CD4-positive, alpha-beta memory T cell (primary cell): ENCODE measurements at regions not wholly inside any gene's neighbourhood (a gene's known extent, or its start where the extent isn't known, plus 50 kb on each side); places are given as distances from the start of the nearest gene placed in this dataset.
"Not testable (repeated sequence)": the region's sequence is repeated elsewhere in the genome, so short reads cannot be mapped to it uniquely, and the experiment has no call there.

Source experiments
- CTCF ChIA-PET: fragments of 350-600 bp; sonication (Branson Sonifier 250); formaldehyde crosslinking; loops from one replicate; lab custom pipeline; 2021; ENCODE audit warnings: inconsistent platforms; ENCODE audit not compliant: partially characterized antibody; lab: Charles Lee
- POLR2A ChIA-PET: fragments of 350-600 bp; sonication (Branson Sonifier 250); formaldehyde crosslinking; loops from one replicate; lab custom pipeline; 2021; ENCODE audit not compliant: partially characterized antibody; lab: Charles Lee
- DNase-seq, 5 donors: peaks; one replicate each; pipeline versions ENCODE4 v3.0.0 to v3.0.0-alpha.2; 2020 to 2022; ENCODE audit warnings: mixed read lengths in 1 of 5
- H3K27ac ChIP-seq: one replicate; pipeline ENCODE4 v1.7.0; 2013; ENCODE audit warnings: low read depth, low read length
- H3K27me3 ChIP-seq: 2 replicates; pipeline ENCODE4 v1.7.0; 2013; ENCODE audit warnings: mild to moderate bottlenecking, low read length, moderate library complexity; ENCODE audit not compliant: insufficient read depth
- H3K36me3 ChIP-seq: 2 replicates; pipeline ENCODE4 v1.7.0; 2013; ENCODE audit warnings: mild to moderate bottlenecking, low read length, moderate library complexity; ENCODE audit not compliant: insufficient read depth
- H3K4me1 ChIP-seq: 2 replicates; pipeline ENCODE4 v1.7.0; 2013; ENCODE audit warnings: mild to moderate bottlenecking, low read length, moderate library complexity; ENCODE audit not compliant: insufficient read depth
- H3K4me3 ChIP-seq, 2 donors: one replicate each; pipeline ENCODE4 v1.7.0; 2013; ENCODE audit warnings: low read length in 2 of 2, mild to moderate bottlenecking in 1 of 2
- H3K9me3 ChIP-seq, 2 donors: one replicate each; pipeline ENCODE4 v1.7.0; 2013; ENCODE audit warnings: low read length in 2 of 2, control low read depth in 1 of 2; ENCODE audit not compliant: control insufficient read depth in 1 of 2
- H3K27ac Mint-ChIP-seq, 7 donors: one replicate each; pipeline ENCODE4 v1.8.0; 2020 to 2021; ENCODE audit warnings: mixed read lengths in 7 of 7, mild to moderate bottlenecking in 6 of 7, inconsistent platforms in 3 of 7, moderate library complexity in 3 of 7
- H3K27me3 Mint-ChIP-seq, 2 donors: one replicate each; pipeline ENCODE4 v1.8.0; 2020 to 2021; ENCODE audit warnings: mixed read lengths in 2 of 2
- H3K36me3 Mint-ChIP-seq, 2 donors: one replicate each; pipeline ENCODE4 v1.8.0; 2020 to 2021; ENCODE audit warnings: mixed read lengths in 2 of 2, inconsistent platforms in 1 of 2, mild to moderate bottlenecking in 1 of 2
- H3K4me1 Mint-ChIP-seq, 4 donors: one replicate each; pipeline ENCODE4 v1.8.0; 2020 to 2021; ENCODE audit warnings: mixed read lengths in 4 of 4, mild to moderate bottlenecking in 1 of 4
- H3K4me3 Mint-ChIP-seq, 8 donors: one replicate each; pipeline ENCODE4 v1.8.0; 2020 to 2021; ENCODE audit warnings: mixed read lengths in 8 of 8, mild to moderate bottlenecking in 7 of 8, moderate library complexity in 6 of 8, inconsistent platforms in 3 of 8
- H3K9me3 Mint-ChIP-seq, 8 donors: one replicate each; pipeline ENCODE4 v1.8.0; 2020 to 2021; ENCODE audit warnings: mixed read lengths in 8 of 8, mild to moderate bottlenecking in 5 of 8, inconsistent platforms in 3 of 8, moderate library complexity in 1 of 8
- intact Hi-C: fragments of 100-400 bp; cut with micrococcal nuclease; formaldehyde crosslinking; loops from one replicate; pipeline ENCODE4 v1.15.1; 2023

GRCh38 chr15:25248087-25248486 is 190.7 kb downstream of the UBE3A start:
- H3K36me3 Mint-ChIP-seq, H3K4me3 ChIP-seq, H3K4me3 Mint-ChIP-seq, CTCF ChIA-PET, H3K27me3 ChIP-seq, POLR2A ChIA-PET, H3K4me1 ChIP-seq, H3K27me3 Mint-ChIP-seq, H3K9me3 ChIP-seq, H3K36me3 ChIP-seq, H3K4me1 Mint-ChIP-seq, DNase-seq, H3K27ac Mint-ChIP-seq, intact Hi-C loops, H3K27ac ChIP-seq: not testable (repeated sequence)
- H3K9me3 Mint-ChIP-seq: peaks cover 0 to 25% (median 9%) of the 10 kb centered on the region in 8 donors

- Mint-ChIP-seq H3K4me1 (no peaks in the 10 kb centered on the region), H3K4me3 (no peak overlapping the region), H3K27me3 (no peaks in the 10 kb centered on the region), H3K9me3 (peaks cover 0 to 26% (median 10%) of the 10 kb centered on the region in 8 donors), H3K27ac (no peak overlapping the region), H3K36me3 (no peaks in the 10 kb centered on the region)
- ChIA-PET CTCF (no interaction called here), POLR2A (no interaction called here)
- Histone ChIP-seq H3K4me3 (no peak overlapping the region), H3K4me1 (no peaks in the 10 kb centered on the region), H3K36me3 (no peaks in the 10 kb centered on the region), H3K27me3 (no peaks in the 10 kb centered on the region), H3K27ac (no peak overlapping the region), H3K9me3 (no peaks in the 10 kb centered on the region)
- intact Hi-C loops: no loop called here
- DNase-seq: no peak
These were observed 190.1 kb downstream of the UBE3A start for GRCh38 chr15:25248583-25249235.

GRCh38 chr15:25249236-25250010 is 189.4 kb downstream of the UBE3A start:
- DNase-seq: no peak
- no peaks in the 10 kb centered on the region for H3K27me3 Mint-ChIP-seq
- no peak overlapping the region for H3K4me3 ChIP-seq
- intact Hi-C loops: no loop called here
- H3K9me3 Mint-ChIP-seq: peaks cover 0 to 32% (median 15%) of the 10 kb centered on the region in 8 donors
- ChIA-PET CTCF (no interaction called here), POLR2A (no interaction called here)
- H3K36me3 Mint-ChIP-seq: no peaks in the 10 kb centered on the region
- no peak overlapping the region for H3K4me3 Mint-ChIP-seq
- no peaks in the 10 kb centered on the region for H3K36me3 ChIP-seq
- no peaks in the 10 kb centered on the region for H3K4me1 ChIP-seq
- H3K27ac Mint-ChIP-seq: no peak overlapping the region
- no peak overlapping the region for H3K27ac ChIP-seq
- no peaks in the 10 kb centered on the region for H3K4me1 Mint-ChIP-seq
- no peaks in the 10 kb centered on the region for H3K9me3 ChIP-seq
- H3K27me3 ChIP-seq: no peaks in the 10 kb centered on the region

GRCh38 chr15:25250011-25250596 is 188.7 kb downstream of the UBE3A start:
- peak in 1 of 5 donors; percentile 22 for DNase-seq
- intact Hi-C loops: no loop called here

GRCh38 chr15:25250906-25251622 is 187.8 kb downstream of the UBE3A start:
- no peaks in the 10 kb centered on the region for H3K27me3 ChIP-seq
- Mint-ChIP-seq H3K36me3 (peaks cover 0 to 1% of the 10 kb centered on the region in 2 donors), H3K27ac (no peak overlapping the region), H3K4me1 (no peaks in the 10 kb centered on the region), H3K9me3 (peaks cover 0 to 40% (median 26%) of the 10 kb centered on the region in 8 donors), H3K4me3 (no peak overlapping the region), H3K27me3 (no peaks in the 10 kb centered on the region)
- ChIA-PET POLR2A (no interaction called here), CTCF (no interaction called here)
- intact Hi-C loops: no loop called here
- no peaks in the 10 kb centered on the region for H3K36me3 ChIP-seq
- H3K9me3 ChIP-seq: no peaks in the 10 kb centered on the region
- no peak for DNase-seq
- no peak overlapping the region for H3K27ac ChIP-seq
- H3K4me3 ChIP-seq: no peak overlapping the region
- no peaks in the 10 kb centered on the region for H3K4me1 ChIP-seq

More at GRCh38 chr15:25250011-25250596, 188.7 kb downstream of the UBE3A start:
- CTCF ChIA-PET: no interaction called here
- H3K4me1 ChIP-seq: no peaks in the 10 kb centered on the region
- no peaks in the 10 kb centered on the region for H3K27me3 Mint-ChIP-seq
- peaks cover 0 to 34% (median 21%) of the 10 kb centered on the region in 8 donors for H3K9me3 Mint-ChIP-seq
- H3K4me3 Mint-ChIP-seq: no peak overlapping the region
- peaks cover 0 to 1% of the 10 kb centered on the region in 2 donors for H3K36me3 Mint-ChIP-seq
- H3K4me3 ChIP-seq: no peak overlapping the region
- H3K27me3 ChIP-seq: no peaks in the 10 kb centered on the region
- H3K36me3 ChIP-seq: no peaks in the 10 kb centered on the region
- H3K27ac ChIP-seq: no peak overlapping the region
- no peaks in the 10 kb centered on the region for H3K4me1 Mint-ChIP-seq
- H3K9me3 ChIP-seq: no peaks in the 10 kb centered on the region
- no peak overlapping the region for H3K27ac Mint-ChIP-seq
- POLR2A ChIA-PET: no interaction called here

GRCh38 chr15:25251700-25252390 is 187.0 kb downstream of the UBE3A start:
- H3K4me3 ChIP-seq: no peak overlapping the region
- peak in 1 of 5 donors; percentile 30 for DNase-seq
- Mint-ChIP-seq H3K4me1 (no peaks in the 10 kb centered on the region), H3K4me3 (peak overlapping the region in 1 of 8 donors; percentile 57), H3K27ac (no peak overlapping the region), H3K27me3 (no peaks in the 10 kb centered on the region), H3K9me3 (peaks cover 0 to 41% (median 29%) of the 10 kb centered on the region in 8 donors), H3K36me3 (peaks cover 0 to 1% of the 10 kb centered on the region in 2 donors)
- no peaks in the 10 kb centered on the region for H3K9me3 ChIP-seq
- ChIA-PET CTCF (no interaction called here), POLR2A (no interaction called here)
- no peak overlapping the region for H3K27ac ChIP-seq
- intact Hi-C loops: no loop called here
- H3K27me3 ChIP-seq: no peaks in the 10 kb centered on the region
- no peaks in the 10 kb centered on the region for H3K4me1 ChIP-seq
- H3K36me3 ChIP-seq: no peaks in the 10 kb centered on the region
